Fibroblast of skin of right quadriceps (primary cell): ENCODE measurements at regions not wholly inside any gene's neighbourhood (a gene's known extent, or its start where the extent isn't known, plus 50 kb on each side); places are given as distances from the start of the nearest gene placed in this dataset.

Source experiments
- DNase-seq: peaks from one replicate; pipeline ENCODE4 v3.0.0-alpha.2; 2013

DNA sequence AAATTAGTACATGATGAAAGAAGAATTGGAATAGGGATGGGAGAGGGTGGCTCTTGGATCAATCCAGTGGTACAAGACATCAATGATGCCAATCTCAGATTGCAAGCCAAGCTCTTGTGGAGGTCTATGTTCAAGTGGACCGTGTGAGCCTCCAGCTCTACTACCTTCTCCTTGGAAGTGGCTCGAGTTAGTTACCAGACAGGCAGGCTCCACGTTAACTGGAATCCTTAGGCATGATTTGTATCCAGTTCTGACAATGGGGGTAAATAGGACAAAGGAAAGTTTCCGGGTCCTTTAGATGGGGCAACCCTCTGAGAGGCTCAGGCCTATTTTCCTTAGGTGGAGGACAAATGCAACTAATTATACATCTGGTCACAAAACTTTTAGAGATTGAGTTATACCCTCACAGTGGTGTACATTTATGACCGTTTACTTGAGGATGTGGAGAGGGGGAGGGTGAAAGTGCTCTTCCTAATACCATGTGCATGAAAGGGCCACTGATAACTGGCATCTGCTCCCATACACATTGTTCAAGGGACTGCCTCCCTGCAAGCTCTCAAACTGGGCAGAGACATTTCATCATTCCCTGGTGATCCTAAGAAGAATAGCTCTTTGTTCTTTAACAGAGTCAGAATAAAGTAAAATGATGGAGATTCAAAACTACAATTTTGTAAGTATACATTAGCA lies 180.2 kb downstream of the SOCS6 start:
- DNase-seq = no peak

DNA sequence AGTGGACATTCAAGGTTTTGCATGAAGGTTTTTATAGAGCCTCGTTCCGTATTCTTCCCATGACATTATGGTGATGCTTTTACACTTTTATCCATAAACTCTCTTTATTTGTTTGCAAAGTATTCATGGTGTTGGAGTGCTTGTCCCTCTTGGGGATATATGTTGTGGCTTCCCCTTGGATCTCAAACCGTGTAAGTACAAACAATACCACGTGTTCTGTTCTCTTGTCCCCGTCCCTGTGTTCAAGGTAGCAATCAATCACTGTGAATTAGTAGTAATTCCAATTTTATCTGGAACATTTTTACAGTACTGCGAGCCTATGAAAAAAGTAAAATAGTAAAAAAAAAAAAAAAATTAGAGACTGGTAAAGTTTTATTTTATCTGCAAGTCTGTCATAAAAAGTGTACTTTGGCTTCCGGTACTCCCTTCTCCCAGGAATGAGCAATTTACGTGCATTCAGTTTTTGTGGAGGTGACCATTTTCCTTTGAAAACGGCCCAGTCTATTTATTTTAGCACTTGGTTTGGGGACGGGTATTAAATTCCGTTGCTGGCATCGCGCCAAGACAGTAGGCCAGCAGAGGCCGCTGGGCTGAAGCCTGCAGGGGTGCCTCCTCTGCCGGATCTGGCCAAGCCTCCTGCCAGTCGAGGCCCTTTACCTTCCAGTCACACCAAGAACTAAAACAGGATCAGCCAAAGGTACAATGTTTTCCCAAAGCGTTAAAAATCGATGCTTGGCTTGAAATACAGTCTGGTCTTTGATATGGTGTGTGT lies 175.7 kb downstream of the SOCS6 start:
- peak; percentile 61 for DNase-seq

DNA sequence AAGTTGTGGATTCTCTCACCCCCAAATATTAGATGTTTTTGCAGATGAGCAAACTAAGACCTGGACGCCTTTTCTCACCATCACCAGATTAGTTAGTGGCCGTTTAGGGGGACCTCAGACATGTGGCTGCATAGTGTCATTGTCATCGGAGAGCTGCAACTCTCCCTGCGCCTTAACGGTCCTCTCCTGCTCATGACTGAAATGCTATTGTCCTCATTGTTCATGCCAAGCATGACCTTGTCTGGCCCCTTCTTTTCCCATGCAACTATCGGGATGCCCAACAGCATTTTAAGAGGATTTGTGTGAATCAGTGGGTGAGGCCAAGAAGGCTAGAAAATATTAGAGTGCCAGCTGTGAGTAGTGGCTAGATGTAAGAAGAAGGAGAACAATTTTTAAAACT lies 174.2 kb downstream of the SOCS6 start:
- no peak for DNase-seq

DNA sequence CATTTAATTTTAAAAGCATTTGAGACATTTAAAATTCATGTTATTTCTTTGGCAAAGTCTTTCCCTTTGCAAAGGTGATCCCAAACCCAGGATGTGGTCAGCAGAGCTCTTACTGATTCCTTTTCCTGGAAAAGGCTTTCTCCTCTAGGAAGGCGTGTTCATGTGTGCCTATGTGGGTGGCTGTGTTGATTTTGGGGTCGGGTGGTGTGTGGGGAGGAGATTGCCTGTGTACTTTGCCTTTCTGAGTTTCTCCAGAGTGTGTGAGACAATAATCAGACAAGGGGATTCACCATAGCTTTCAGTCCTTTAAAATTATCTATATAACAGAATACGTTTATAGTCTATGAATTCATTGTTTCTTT lies 173.2 kb downstream of the SOCS6 start:
- DNase-seq = no peak

DNA sequence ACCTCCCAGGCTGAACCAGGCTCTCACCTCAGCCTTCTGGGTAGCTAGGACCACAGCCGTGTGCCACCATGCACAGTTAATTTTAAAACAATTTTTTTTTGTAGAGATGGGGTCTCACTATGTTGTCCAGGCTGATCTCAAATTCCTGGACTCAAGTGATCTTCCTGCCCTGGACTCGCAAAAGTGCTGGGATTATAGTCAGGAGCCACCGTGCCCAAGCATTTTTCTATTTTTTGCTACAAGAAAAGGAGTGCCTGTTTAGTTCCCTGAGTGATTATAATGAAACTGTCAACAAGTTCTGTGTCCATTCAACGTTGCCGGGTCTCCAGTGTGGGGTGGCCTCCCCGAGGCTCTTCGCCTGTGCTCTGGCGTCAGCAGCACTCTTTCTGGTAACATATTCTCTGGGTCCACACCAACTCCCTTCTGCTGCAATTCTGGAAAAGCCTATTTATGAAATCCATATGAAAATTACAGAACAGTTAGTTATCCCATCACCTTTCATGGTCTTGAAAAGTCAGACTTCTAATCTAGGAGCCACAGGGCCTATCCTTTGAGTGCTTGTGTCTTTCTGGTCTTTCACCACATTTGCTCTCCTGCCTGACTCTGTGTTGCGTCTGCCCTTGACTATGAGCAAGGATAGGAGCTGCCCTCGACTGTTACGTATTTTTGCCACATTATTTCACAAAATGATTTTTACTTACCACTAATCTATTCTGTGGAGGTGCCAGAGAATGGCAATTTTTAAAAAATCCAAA lies 172.7 kb downstream of the SOCS6 start:
- DNase-seq = no peak

DNA sequence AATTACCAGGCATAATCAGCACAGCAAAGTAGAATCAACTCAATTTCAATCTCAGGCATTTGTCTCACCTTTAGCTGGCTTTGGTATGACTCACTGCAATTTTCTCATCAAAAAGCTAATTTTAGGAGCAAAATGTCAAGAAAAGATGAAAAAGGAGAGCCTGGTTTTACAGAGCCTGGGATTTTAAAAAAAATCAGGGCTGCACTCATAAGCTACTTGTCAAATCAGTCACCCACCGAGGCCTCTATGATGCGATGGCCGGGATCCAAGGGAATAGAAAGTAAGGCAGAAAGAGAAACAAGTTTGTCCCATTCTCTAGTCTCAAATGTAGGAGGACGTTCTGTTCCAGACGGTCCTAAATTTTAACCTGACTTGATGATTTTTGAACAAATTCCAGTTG lies 170.9 kb downstream of the SOCS6 start:
- DNase-seq = no peak

DNA sequence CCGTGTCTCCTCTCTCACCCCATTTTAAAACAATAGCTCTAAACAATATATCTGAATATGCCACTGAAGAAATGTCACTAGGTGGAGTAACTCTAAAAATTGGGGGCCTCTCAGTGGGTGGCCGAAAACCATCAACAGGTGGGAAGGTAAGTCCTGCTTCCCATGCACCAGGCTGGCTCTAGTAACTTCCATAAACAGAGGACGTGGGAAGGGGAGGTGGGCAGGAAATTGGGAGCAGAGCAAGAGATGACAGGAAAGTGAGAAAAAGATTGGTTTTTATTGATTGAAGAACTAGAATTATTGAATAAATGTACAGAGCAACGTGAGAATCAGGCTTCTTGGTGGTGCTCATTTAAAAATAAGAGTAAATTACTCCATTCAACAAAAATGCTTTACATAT lies 170.4 kb downstream of the SOCS6 start:
- DNase-seq = no peak

DNA sequence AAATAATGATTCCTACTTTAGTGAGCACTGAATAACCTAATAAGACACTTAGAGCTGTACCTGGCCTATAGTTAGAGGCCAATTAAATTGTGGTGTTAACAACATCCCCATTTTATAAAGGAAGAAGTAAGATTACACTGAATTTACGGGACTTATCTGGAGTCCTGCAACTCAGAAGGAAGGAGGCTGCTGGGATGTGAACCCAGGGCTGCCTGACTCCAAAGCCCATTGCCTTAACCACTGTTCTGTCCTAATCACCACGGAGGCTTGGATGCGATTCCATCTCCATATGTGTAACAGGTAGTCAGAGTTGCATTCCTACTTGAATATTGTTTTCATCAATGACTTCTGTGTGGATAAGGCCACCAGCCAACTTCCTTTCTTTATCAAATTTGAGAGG lies 168.9 kb downstream of the SOCS6 start:
- DNase-seq = no peak

DNA sequence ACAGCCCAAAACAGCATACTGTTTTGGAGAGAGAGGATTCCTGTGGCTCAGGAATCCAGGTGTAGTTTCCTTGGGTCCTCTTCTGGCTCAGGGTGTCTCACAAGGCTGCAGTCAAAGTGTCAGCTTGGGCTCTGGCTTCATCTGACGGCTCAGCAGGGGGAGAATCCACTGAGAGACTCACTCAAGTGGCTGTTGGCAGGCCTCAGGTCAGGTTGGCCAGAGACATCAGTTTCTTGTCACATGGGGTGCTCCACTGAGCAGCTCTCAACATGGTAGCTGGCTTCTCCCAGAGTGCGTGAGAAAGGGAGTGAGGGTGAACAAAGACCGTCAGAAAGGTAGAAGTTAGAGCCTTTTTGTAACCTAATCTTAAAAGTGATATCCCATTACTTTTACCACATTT lies 168.4 kb downstream of the SOCS6 start:
- DNase-seq = no peak

DNA sequence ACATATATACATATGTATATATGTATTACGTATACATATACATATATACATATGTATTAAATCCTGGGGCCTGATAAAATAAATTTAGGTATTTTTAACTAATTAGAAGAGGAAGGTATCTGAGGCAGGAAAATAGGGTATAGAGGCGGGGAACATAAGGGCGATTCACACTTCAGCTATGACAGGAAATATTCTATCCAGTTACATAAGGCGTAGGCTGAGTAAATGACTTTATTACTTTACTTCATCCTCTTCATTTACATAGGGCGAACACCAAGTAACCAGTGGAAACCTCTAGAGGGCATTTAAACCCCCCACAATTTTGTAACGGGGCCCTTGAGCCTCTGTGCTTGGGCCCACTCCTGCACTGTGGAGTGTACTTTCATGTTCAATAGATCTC lies 167.5 kb downstream of the SOCS6 start:
- no peak for DNase-seq

DNA sequence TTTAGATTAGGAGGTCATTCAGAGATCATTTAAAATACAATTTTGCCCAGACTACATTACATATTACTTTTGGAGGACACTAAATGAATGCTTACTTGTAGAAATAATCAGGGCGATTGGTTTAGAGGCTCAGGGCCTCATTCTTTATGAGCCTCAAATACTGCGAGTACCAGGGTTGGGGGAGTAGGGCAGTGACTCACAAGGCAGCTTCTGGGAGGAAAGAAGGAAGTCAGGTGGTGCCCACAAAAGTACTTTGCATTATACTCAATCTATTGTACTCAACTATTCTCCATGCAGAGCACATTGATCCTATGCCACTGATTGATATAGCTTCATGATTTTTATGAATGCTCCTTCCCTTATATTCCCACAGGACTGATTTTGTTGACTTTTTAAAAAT lies 166.9 kb downstream of the SOCS6 start:
- DNase-seq = no peak

DNA sequence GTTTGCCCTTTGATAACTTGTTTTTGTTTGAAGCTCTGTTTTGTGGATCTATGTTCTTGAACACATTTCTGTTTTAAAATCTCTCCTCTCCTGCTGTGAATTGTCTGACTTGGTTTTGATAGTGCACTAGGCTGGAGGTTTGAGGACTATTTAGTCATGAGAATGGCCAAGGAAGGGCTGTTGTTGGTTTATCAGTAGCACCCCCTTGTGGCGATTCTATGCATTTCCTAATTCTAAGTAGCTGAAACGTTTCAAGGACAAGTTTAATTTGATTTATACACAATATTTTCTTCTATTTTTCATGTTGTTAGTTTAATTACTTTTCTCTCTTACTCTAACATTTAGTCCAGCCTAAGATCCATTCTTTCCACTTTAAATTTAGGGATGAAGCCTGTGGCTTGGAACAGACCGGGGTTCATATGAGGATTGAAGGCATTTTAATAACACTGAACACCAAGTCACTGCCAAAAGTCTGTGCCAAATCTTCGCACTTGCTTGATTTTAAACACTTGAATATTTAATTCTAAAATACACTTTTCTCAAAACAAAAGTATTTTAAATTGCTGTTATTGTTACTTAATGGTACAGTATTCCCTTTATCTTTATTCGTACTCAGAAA lies 166.0 kb downstream of the SOCS6 start:
- DNase-seq = peak; percentile 62

DNA sequence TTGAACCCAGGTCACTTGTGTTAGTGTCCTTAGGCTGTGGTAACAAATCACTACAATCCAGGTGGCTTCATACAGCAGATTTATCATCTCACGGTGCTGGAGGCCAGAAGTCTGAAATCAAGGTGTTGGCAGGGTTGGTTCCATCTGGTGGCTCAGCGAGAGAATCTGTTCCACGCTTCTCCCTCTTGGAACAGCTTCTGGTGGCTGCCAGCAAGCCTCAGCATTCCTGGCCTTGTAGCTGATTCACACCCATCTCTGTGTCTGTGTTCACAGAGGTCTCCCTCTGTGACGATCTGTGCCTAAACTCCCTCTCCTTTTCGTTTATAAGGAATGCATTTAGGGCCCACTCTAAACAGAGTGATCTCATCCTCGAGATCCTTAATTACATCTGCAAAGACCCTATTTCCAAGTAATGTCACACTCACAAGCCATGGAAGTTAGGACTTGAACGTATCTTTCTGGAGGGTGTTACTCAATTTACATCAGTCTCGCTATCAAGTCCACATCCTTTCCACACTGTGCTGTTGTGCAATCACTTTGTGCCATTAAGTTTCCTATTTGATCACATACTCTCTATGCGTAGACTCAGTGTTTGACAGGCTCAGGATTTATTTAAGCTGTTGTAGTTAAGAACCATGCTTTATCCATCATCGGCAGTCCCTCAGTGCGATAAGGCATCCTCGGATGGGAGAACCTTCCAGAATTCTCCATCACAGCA lies 164.4 kb downstream of the SOCS6 start:
- DNase-seq = peak; percentile 11

DNA sequence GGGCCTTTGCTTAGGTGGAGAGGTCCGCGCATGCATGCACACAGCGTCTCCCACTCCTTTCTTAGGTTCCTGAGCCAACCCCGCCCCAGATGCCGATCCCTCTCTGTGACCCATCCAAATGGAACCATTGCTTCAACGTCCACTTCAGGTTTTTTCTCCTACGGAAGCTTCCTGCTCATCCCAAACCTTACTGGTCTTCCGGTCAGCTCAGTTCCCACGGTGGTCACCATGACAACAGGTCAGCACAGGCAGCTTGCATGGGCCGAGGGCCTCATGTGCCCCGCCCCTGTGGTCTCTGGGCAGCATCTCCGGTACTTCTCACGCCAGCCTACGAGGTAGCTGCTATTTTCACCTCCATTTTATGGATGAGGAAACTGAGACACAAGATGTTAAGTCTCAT lies 163.7 kb downstream of the SOCS6 start:
- DNase-seq = no peak

DNA sequence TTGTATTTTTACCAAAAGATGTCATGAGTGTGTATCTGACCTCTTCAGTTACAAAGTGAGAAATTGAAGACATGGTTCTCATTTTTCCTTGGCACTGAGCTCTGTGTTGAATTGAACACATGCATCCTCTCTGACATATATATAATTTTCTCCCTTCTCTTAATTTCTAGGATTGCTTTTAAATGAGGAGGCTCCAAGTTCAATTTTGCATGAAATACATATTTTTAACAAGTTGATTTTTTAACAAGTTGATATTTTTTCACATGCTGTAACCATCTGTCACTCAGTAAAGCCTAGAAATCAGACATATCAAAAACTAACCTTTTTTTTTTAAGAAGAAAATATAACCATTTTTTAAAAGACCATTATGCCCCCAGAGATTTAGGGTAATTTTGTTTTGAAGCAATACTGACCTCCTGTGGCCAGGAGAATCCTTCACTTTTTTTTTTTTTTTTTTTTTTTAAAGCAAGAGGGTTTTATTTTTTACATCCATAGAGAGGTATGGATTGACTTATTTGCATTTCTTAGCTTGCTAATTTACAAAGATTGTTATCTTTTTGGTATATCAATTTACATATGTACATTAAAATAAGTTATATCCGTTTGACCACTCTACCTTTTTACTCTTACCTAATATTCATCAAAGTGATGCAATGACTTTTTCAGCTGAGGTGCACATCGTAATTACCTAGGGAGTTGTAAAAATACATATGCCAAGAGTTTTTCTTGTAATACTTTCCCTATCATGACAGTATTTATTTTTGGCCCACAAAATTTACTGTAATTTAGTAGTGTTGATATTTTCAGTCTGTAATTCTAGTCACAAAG lies 161.8 kb downstream of the SOCS6 start:
- DNase-seq = peak; percentile 23

DNA sequence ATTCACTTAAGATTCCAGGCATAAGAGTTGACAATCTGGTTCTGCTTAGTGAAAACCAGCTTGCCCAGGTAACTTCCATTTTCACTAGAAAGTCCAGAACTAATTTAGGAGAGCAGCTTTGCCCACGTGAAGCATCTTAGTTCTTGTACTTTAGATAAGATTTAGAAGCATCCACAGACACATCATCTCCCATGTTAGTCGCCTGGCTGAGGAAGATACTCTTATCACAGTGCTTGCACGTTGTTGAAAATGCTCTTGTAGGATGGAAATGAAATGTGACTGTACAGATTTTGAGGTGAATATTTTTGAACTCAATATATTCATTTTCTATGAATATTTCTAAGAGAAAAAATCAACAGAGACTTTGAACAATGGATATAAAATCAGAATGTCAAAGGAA lies 159.7 kb downstream of the SOCS6 start:
- no peak for DNase-seq

DNA sequence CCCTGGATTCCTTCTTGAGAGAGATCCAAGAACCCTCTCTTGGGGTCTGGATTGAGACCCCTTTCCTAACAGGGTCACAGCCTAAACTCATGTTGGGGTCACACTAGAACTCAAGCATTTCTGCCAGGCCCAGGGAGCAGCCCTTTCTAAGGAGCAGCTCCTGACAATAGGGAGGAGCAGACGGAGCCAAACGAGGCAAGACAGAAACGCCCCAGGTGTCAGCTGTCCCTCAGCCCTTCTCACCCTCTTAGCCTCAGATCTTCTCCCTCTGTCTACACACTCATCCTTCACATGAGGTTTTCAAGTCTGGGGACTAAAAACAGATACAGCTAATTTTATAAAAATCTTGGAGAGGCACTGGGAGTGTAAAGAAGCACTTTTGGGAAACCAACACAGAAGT lies 157.2 kb downstream of the SOCS6 start:
- no peak for DNase-seq

DNA sequence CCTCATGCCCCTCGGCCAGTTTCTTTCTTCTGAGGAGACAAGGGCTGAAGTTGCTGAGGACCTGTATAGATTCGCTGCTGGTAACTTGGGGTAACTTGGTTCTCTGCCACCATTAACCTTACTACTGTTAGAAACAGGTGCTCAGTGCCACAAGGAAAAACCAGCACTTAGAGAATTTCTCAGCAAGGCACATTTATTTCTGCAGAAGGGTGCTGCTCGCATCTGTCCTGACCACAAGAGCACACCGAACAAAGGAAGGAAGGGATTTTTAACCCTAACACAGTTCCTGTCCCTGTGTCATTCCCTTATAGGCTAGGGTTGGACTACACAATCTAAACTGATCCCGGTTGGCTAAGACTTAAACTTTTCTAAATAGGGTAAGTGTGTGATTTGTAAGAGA lies 154.1 kb downstream of the SOCS6 start:
- DNase-seq = no peak

DNA sequence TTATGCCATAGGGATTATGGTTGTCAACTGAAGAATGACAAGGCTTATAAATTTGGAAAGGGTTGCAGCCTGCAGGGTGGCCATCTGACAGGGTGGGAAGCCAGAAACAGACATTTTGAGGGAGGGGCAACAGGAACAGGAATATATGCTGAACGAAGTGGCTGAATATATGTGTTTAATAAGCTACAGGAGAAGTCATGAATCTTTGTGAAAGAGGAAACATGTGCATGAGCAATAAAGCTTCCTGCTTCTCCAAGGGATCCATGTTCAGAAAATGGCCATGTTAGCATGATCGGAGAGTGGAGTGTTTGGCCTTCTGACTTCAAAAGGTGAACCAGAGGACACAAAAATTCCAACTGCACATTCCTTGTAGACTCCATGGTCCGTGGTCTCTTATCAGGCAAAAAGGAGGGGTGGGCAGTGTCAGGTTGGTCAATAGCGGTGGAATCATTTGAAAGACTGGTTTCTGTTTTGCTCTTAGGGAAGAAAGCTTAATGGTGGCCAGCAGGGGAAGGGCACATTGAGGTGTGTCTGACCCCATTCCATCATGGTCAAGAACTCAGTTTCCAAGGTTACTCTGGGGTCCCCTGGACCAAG lies 144.1 kb downstream of the SOCS6 start:
- DNase-seq = no peak

DNA sequence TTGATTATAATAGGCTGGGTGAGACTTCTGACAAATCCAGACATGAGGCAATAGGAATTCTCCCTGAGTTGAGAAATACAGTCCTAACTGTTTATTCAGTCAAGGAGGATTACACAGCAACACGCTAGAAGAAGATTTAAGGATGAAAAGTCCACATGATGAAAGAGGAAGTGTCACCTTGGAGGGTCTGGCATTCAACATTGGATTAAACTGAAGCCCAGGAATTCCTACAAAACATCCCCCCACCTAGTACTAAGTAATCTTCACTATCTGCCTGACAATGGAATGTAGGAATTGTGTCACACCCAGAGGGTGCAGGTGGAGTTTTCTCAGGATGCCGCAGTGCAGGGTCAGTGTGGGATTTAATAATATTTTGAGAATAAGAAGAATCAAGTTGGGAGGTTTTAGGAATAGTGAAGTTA lies 142.4 kb downstream of the SOCS6 start:
- DNase-seq = peak; percentile 71

DNA sequence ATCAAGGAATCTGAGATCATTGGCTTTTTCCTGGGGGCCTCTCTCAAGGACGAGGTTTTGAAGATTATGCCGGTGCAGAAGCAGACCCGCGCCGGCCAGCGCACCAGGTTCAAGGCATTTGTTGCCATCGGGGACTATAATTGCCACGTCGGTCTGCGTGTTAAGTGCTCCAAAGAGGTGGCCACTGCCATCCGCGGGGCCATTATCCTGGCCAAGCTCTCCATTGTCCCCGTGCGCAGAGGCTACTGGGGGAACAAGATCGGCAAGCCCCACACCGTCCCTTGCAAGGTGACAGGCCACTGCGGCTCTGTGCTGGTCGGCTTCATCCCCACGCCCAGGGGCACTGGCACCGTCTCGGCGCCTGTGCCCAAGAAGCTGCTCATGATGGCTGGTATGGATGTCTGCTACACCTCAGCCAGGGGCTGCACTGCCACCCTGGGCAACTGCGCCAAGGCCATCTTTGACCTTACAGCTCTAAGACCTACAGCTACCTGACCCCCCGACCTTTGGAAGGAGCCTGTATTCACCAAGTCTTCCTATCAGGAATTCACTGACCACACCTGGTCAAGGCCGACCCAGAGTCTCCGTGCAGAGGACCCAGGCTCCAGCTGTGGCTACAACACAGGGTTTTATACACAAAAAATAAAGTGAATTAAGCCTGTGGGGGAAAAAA lies 141.8 kb downstream of the SOCS6 start:
- no peak for DNase-seq
